GM18520 (cell line): ENCODE measurements at regions not wholly inside any gene's neighbourhood (a gene's known extent, or its start where the extent isn't known, plus 50 kb on each side); places are given as distances from the start of the nearest gene placed in this dataset.

Experiments
- ATAC-seq: cut with Tn5 transposase; IDR thresholded peaks from one replicate; pipeline ENCODE4 v1.9.1; 2021; ENCODE audit not compliant: unreplicated experiment

DNA sequence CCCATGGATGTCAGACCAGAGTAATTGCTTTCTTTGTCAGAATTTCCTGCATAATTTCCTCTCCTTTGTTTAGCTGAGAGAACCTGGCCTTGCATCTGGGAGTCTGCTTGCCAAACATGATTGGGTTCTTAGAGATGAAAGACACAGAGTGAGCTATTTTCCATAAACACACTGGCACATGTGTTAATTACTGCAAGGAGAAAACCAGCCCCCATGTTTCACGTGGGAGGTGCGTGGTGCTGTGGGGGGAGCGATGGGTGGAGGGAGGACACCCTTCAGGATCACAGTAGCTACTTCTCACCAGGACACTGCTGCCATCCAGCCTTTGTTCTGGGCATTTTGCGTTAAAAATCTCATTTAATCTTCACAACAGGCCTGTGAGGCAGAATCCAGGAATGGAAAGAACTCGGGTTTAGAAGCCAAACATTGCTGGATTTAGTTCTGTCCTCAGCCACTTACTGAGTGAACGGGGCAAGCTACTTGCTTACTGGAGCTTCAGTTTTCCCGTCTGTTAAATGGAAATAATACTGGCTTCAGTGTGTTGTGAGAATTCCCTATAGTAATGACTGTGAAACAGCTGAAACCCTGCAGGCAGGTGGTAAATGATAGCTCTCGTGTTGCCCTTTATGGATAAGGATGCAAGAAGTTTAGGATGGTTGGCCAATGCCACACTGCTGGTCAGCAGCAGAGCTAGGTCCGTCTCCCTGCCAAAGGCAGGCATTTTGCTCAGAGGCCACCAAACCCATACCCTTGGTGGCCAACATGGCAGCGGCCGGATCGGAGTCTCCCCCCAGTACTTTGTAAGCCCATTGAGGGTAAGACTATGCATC lies 100.1 kb upstream of the ASAP2 start:
- ATAC-seq: no peak

DNA sequence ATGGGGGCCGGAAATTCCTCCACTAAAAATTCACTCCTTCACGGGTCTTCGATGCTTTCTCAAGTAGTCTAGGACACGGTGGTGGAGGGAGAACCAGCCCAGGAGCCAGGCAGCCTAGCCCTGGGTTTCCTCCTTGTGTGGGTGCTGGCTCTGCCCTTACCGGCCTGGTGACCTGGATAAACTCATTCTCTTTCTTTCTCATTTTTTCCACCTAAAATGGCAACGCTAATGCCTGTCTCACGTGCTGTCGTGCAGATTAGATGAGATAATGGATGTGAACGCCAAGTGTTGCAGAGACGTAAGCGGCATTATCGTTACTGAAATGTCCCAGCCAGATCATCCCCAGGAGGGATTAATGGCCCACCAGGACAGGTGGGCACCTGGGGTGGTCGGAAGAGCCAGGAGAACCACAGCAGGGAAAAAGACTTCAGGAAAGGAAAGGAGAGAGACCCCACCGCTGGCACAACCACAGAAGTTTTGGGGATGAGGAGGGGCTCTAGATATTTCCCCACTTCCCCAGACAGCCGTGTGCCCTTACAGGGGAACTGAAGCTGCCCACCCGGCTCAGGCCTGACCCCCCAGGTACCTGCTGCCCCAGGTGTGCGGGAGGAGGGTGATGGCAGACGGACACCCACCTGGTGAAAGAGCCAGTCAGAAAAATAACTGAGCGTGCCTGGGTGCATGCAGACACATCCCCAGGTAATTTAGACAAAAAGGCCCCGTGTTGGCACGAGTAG lies 100.8 kb upstream of the ASAP2 start:
- ATAC-seq: no peak

DNA sequence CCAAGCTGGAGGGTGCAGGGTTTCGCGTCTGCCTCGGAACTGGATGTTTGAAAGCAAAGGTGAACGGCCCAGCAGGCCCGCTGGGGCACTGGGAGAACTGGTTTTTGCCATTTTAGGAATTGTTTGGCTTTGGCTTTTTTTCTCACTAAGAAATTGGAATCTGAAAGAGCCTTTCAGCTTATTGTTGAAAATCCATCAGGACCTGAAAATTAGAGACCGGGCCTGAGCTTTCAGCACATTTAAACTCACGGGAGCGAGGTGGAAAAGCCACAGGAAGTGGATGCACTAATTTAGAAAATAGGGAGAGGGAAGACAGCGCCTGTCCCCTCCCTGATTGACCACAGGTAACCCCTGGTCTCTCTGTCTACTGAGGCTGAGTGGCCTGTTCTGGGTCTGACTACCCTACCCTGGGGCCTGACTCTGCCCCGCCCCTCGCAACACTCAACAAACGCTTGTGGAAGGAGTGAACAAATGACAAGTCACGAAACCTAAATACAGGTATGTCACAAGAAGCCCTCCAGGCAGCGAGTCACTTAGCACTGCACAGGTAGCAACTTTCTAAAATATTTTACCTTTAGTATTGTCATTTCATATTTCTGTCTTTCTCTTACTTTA lies 100.3 kb upstream of the MBOAT2 start:
- no peak for ATAC-seq

DNA sequence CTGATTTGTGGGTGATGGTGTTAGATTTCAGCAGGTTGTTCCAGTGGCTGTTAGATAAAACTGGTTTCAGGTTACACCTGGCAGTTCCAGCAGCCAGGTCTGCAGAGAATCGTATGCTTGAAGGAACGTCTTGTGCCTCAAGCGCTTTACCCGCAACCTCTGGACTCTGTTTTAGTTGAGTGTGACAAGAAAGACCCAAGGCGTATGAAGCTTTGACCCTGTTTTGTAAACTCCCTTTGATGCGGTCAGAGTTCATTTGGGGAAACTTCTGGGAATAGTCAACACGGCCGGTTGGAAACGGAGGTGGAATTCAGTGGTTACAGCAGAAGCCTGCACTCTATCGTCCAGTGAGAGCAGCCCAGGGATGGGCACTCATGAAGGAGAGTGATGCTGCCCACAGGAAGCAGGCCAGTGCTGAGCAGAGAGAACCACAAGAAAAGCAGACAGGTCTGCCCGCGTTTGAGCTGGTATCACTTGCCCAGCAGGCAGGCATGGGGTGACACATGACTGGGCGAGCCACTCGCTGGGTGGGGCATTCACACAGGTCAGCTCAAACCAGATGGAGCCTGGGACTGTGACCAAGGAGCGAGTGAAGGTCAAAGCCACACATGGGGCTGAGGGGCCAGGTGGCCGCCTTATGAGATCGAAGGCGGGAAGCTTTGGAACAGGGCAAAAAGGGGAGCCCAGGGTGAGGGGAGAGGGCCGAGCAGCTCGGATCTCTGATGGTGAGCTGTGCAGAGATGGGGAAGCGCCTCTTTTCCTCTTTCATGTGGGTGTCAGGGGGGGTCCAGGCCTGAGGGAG lies 99.6 kb upstream of the MBOAT2 start:
- no peak for ATAC-seq

DNA sequence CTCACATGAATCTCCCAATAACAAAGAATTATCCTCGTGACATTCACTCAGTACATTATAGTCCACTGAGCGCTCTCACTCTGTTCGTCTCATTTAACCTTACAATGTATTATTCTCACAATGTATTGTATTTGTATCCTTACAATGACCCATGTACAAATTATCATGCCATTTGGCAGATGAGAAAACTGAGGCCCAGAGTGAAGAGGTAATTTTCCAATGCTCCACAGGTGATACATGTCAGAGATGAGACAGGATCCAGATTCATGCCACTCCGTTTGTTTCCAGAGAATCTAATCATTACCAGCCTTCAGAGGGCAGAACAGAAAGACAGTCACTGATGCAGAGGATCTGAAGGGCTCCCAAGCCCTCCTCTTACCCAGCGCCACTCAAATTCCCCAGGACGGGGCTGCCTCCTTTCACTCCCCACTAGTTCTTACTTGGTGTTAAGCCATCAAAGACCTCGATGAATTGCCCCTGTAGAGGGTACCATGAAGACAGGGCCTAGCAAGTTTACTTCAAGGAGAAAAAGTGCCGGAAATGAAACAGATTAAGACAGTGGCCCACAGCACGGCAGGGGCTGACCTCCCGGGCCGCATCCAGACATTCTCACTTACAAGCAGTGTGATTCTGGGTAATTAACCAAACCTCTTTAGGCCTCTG lies 98.4 kb upstream of the MBOAT2 start:
- ATAC-seq: no peak

DNA sequence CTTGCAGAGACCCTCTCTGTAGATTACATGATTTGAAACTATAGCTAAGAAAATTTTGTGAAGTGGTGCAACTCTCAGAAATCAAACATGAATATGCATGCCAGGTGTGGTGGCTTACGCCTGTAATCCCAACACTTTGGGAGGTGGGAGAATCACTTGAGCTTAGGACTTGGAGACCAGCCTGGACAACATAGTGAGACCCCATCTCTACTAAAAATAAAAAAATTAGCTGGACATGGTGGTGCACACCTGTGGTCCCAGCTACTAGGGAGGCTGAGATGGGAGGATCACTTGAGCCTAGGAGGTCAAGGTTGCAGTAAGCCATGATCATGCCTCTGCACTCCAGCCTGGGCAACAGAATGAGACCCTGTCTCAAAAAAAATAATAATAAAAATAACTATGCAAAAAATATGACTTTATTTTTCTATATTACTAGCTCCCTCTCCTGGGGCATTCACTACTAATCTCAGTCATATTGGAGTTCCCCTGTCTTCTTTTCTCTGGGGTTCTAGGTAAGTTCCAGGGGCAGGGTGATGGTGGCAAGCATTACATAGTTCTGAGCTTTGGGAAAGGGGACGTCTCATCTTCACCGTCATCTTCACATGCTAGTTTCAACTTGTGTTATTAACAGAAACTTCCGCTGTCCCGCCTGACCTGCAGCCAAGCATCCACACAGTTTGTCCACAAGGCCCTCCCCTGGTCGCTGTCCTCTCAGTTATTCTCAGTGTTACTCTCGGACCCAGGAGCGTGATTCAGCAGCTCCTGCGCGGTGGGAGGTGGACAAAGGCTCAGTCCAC lies 96.8 kb upstream of the MBOAT2 start:
- peak; percentile 49 for ATAC-seq

DNA sequence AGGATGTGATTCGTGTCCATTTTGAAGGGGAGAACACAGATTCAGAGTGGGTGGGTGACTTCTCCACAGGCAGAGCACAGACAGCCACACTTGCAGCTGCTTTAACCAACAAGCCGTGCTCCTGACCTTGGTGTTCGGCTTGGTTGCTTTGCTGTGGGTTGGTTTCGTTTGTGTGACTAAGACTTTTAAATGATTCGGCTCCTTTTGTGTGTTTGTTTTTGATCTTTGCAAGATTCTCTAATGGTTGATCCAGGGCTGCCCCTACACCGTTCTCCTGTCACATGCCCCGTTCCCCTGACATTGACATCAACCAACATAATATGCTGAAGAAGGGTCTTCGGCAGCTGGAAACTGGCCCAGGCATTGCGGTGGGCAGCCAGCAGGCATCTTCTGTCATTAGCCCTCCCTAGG lies 95.9 kb upstream of the MBOAT2 start:
- no peak for ATAC-seq

DNA sequence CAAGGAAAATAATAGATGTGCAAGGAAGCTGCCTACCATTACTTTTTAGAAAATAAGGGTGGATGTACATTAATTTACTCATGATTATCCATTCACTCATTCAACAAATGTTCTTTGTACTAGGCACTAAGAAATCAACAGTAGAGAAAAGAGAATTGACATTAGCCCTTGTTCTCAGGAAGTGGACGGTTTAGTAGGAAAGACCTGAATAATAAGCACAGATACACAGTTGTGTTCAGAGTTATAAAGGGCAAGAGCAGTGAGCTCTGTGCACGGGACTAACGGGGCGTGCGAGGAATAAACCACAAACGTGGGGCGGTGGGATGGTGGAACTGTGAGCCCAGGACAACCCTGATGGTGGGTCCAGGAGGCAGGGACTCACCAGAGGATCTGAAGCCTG lies 94.4 kb upstream of the MBOAT2 start:
- ATAC-seq: no peak

DNA sequence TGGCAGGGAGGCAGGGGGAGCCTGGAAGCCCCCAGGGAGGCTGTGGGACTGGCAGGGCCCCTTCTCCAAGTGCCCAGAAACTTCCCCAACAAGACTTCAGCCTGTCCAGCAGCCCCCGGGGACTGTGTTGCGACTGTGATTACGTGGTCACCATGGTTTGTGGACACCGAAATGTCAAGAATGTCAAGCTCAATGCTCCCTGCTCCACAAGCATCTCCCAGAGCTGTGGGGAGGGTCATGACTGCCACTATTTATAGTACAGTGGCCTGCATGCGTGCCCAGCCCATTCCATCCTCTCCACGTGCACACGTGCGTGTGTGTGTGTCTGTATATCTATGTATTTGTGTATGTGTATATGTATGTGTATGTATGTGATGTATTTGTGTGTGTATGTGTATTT lies 93.8 kb upstream of the MBOAT2 start:
- ATAC-seq: no peak

DNA sequence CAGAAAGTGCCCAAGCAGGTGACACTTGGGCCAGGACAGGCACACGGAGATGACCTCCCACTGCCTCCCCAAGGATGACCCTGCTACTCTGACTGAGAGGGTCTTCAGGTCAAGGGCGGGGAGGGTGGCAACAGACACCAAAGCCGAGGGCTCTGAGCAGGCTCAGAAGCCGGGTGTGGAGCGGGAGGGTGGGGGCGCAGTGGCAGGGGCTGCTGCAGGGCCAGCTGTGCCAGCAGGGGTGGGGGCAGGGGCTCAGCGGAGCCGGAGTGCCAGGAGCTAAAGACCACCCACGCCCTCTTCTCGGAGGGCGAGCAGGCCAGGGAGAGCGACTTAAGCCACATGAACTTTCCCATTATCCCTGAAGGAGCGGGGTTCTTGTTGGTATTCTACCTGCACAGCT lies 93.3 kb upstream of the MBOAT2 start:
- ATAC-seq: no peak

DNA sequence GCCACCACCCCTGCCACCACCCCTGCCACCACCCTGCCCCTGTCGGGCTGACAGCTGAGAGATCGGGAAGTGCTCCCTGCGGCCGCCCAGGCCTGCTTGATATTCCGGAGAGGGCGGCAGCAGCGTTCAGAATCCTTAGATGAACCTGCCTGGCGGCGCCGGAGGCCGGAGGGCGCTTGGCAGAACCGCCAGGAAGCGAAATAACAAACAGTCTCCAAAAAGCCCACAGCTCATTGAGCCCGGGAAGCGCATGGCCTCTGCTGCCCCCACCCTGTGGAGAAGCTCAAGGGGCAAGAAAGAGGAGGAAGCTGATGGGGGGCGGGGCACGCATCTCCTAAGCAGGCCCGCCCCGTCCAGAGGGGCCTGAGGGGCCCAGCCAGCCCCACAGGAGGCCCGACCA lies 92.2 kb upstream of the MBOAT2 start:
- no peak for ATAC-seq

DNA sequence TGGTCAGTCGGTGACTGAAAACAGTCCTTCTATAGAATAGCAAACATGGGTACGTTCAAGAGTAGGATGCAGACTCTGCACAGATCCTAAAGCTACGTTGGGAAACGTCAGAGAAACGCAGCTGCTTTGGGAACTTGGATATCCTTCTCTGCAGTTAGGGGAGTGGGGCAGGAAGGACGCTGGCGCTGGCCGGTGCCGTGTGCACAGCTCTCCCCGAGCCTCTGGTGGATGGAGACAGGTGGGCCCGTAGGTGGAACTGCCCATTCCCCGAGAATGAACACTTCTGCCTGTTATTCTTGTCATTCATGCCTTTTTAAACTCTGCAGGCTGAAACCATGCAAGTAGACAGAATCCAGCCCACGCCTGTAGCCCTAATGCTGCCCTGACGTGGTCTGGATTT lies 91.7 kb upstream of the MBOAT2 start:
- ATAC-seq: no peak

DNA sequence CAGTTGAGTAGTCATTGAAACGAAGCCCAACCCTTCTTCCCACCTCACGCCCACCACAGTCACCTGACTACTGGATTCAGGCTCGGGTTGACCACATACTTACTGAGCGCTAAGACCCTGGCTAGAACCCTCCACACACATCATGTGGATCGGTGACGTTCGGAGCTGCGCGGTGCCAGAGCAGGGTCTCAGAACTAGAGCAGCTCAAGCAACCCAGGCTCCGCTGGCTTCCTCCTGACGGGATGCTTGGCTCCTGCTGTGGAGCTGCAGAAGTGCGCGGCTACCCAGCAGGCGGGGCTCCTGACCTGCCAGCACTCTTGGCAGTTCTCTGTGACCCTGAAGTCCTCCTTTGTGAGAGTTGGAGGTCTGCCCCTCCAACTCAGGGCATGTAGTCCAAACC lies 90.6 kb upstream of the MBOAT2 start:
- ATAC-seq: no peak

DNA sequence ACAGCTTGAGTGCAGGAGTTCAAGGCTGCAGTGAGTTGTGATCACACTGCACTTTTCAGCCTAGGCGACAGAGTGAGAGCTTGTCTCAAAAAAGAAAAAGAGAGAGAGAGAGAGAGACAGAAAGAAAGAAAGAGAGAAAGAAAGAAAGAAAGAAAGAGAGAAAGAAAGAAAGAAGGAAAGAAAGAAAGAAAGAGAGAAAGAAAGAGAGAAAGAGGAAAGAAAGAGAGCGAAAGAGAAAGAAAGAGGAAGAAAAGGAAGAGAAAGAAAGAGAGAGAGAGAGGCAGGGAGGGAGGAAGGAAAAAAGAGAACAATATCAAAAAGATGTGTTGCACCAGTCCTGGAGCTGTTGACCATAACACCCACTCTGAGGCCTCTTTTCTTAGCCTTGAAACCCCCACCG lies 89.8 kb upstream of the MBOAT2 start:
- ATAC-seq: no peak

DNA sequence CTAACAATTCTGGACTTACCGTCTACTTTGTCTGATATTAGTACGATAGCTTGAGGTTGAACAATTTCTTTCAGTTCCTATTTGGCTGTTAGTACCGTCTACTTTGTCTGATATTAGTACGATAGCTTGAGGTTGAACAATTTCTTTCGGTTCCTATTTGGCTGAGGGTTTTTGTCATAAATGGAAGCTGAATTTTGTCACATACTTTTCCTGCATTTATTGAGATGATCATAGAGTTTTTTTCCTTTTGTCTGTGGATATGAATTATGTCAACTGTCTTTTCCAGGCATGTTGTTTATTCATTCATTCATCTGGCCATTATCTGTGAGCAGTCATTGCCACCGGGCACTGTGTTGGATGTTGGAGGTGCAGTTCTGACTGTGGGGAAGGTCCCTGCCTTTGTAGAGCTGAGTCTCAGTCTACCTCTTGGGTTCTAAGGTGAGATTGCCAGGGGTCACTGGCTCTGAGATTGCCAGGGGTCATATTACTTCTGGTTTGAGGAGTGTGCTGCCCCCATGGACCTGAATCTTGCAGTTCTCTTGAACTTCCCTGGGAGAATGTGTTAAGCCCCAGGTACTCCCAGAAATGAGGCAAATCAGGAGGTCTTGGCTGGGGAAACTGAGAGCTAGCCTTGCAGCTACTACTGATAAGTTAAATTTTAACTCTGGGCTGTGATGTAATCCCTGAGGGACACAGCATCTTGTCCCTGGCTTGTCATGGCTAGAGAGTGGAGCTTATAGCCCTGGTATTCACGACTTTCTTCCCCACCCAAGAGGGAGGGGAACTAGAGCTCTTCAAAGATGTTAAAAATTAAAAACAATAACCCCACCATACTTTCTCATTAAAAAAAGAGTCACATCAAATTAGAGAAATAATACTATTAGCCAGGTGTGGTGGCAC lies 89.1 kb upstream of the MBOAT2 start:
- ATAC-seq: peak; percentile 75

DNA sequence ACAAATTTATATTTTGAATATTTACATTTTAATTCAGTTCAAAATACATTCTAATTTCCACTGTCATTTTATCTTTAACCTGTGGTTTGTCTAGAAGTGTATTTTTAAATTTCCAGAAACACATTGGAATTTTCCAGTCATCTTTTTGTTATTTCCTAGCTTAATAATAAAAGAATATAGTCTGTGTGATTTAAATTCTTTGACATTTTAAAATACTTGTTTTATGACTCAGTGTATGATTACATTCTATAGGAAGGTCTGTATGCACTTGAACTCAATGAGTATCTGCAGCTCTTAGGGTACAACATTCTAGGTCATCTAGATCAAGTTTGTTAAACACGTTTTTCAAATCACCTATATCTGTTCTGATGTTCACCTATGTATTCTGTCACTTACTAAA lies 88.3 kb upstream of the MBOAT2 start:
- ATAC-seq: no peak

DNA sequence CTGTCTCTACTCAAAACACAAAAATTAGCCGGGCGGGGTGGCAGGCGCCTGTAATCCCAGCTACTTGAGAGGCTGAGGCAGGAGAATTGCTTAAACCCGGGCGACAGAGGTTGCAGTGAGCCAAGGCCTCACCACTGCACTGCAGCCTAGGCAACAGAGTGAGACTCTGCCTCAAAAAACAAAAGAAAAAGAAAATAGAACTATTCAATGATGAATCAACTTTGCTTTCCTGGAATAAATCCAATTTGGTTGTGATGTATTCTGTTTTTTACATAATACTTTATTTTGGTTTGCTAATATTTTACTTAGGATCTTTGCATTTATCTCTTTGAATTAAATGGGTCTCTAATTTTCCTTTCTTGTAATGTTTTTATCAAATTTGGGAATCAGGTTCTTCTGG lies 86.3 kb upstream of the MBOAT2 start:
- no peak for ATAC-seq

DNA sequence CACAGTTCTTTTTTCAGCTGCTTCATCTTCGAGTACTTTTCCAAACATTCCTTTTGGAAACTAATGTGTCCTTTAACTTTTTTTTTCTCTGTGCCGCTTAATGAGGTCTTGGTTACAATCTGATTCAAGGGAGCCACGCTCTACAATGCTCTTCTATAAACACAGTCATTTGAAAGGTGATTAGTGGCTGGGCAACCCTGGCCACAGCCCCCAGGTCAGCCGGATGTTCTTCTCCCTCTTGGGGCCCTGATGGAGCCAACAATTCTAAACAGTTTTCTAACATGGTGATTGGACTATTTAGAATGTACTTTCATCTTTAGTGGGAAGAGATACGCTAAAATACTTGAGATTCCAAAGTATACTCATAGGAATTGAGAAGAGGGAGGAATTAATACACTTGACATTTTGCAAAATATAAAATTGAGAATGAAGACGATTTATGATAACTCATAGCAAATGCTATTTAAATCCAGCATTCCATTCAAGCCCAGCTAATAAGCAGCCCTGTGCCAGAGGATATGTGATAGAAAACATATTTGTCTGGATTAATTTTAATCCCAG lies 83.7 kb upstream of the MBOAT2 start:
- ATAC-seq: no peak

DNA sequence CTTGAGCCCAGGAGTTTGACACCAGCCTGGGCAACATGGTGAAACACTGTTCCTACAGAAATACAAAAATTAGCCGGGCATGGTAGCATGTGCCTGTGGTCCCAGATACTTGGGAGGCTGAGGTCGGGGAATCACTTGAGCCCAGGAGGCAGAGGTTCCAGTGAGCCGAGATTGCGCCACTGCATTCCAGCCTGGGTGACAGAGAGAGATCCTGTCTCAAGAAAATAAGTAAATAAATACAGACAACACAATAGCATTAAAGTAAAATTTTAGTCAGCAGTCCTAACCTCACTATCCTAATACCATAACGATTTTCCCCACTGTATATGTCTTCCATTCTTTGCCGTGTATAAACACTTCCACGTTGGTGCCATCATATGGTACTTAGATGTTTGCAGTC lies 83.0 kb upstream of the MBOAT2 start:
- ATAC-seq: no peak
